HG03457 (cell line): ENCODE measurements at regions not wholly inside any gene's neighbourhood (a gene's known extent, or its start where the extent isn't known, plus 50 kb on each side); places are given as distances from the start of the nearest gene placed in this dataset.
"Not testable (repeated sequence)": the region's sequence is repeated elsewhere in the genome, so short reads cannot be mapped to it uniquely, and the experiment has no call there.

Source experiments
- ATAC-seq: cut with Tn5 transposase; IDR thresholded peaks from one replicate; pipeline ENCODE4 v1.9.1; 2021; ENCODE audit warnings: moderate number of reproducible peaks; ENCODE audit not compliant: unreplicated experiment

- no peak for ATAC-seq
Measured at GRCh38 chr6:16040628-16040974, 88.3 kb upstream of the MYLIP start.

GRCh38 chr6:16039892-16040627 is 88.8 kb upstream of the MYLIP start:
- not testable (repeated sequence) for ATAC-seq

GRCh38 chr6:16038938-16039337 is 89.9 kb upstream of the MYLIP start:
- no peak for ATAC-seq

GRCh38 chr6:16035488-16036080 is 93.3 kb upstream of the MYLIP start:
- ATAC-seq, result no peak

GRCh38 chr6:16033214-16033613 is 95.7 kb upstream of the MYLIP start:
- ATAC-seq, result no peak

GRCh38 chr6:16031278-16031981 is 97.5 kb upstream of the MYLIP start:
- ATAC-seq, result no peak

GRCh38 chr6:16028966-16029365 is 99.9 kb upstream of the MYLIP start:
- ATAC-seq, result no peak

GRCh38 chr6:16020259-16020658 is 108.6 kb upstream of the MYLIP start:
- no peak for ATAC-seq

- no peak for ATAC-seq
Measured at GRCh38 chr6:16019462-16019861, 109.4 kb upstream of the MYLIP start.

- ATAC-seq, result no peak
Measured at GRCh38 chr6:16018626-16019025, 110.3 kb upstream of the MYLIP start.

- not testable (repeated sequence) for ATAC-seq
Measured at GRCh38 chr6:16014325-16014724, 114.6 kb upstream of the MYLIP start.

GRCh38 chr6:16007146-16007545 is 121.7 kb upstream of the MYLIP start:
- no peak for ATAC-seq

- ATAC-seq, result no peak
Measured at GRCh38 chr6:16006681-16007080, 122.2 kb upstream of the MYLIP start.

GRCh38 chr6:16004934-16005679 is 123.8 kb upstream of the MYLIP start:
- no peak for ATAC-seq

GRCh38 chr6:16003197-16003491 is 125.7 kb upstream of the MYLIP start:
- no peak for ATAC-seq

- ATAC-seq, result no peak
Measured at GRCh38 chr6:16002332-16003196, 126.3 kb upstream of the MYLIP start.

GRCh38 chr6:16001158-16001557 is 127.7 kb upstream of the MYLIP start:
- ATAC-seq, result no peak

GRCh38 chr6:15999201-15999600 is 129.7 kb upstream of the MYLIP start:
- no peak for ATAC-seq

- ATAC-seq, result no peak
Measured at GRCh38 chr6:15997586-15998388, 131.1 kb upstream of the MYLIP start.

GRCh38 chr6:15996030-15996429 is 132.9 kb upstream of the MYLIP start:
- no peak for ATAC-seq
